HepG2 (cell line): ENCODE measurements at regions not wholly inside any gene's neighbourhood (a gene's known extent, or its start where the extent isn't known, plus 50 kb on each side); places are given as distances from the start of the nearest gene placed in this dataset.

Experiments
- HDAC1 ChIP-seq: sonication (generic); formaldehyde crosslinking; IDR thresholded peaks from 2 replicates; pipeline ENCODE4 v1.5.1; 2020; ENCODE audit warnings: mild to moderate bottlenecking, missing genetic modification reagents
- ISX ChIP-seq: sonication (generic); formaldehyde crosslinking; conservative IDR thresholded peaks from 2 replicates; pipeline ENCODE4 v1.5.0; 2020; ENCODE audit warnings: missing genetic modification reagents
- KMT2B ChIP-seq: IDR thresholded peaks from 2 replicates; pipeline ENCODE4 v1.6.1; 2016; ENCODE audit warnings: missing genetic modification reagents, missing compliant biosample characterization
- MLX ChIP-seq: IDR thresholded peaks from 2 replicates; pipeline ENCODE4 v1.6.1; 2016
- NFRKB ChIP-seq: fragments of 450-650 bp; IDR thresholded peaks from 2 replicates; pipeline ENCODE4 v1.6.1; 2017
- ZBTB10 ChIP-seq: sonication (generic); formaldehyde crosslinking; IDR thresholded peaks from 2 replicates; pipeline ENCODE4 v1.4.0; 2020; ENCODE audit warnings: missing genetic modification reagents, borderline replicate concordance
- ZNF552 ChIP-seq: sonication (generic); formaldehyde crosslinking; IDR thresholded peaks from 2 replicates; pipeline ENCODE4 v1.9.0; 2022; ENCODE audit warnings: missing genetic modification reagents, mild to moderate bottlenecking, borderline replicate concordance
- ZNF703 ChIP-seq: sonication (generic); formaldehyde crosslinking; IDR thresholded peaks from 2 replicates; pipeline ENCODE4 v1.5.1; 2020; ENCODE audit warnings: missing genetic modification reagents, mild to moderate bottlenecking, moderate library complexity, borderline replicate concordance
- TF ChIP-seq, protein P1 (sequence below): sonication (generic); formaldehyde crosslinking; IDR thresholded peaks from 2 replicates; pipeline ENCODE4 v1.5.0; 2020; ENCODE audit warnings: mild to moderate bottlenecking, missing genetic modification reagents, borderline replicate concordance
- TF ChIP-seq, protein P2 (sequence below): sonication (generic); formaldehyde crosslinking; IDR thresholded peaks from 2 replicates; pipeline ENCODE4 v1.8.1; 2022; ENCODE audit warnings: low read depth, mild to moderate bottlenecking, missing genetic modification reagents

DNA sequence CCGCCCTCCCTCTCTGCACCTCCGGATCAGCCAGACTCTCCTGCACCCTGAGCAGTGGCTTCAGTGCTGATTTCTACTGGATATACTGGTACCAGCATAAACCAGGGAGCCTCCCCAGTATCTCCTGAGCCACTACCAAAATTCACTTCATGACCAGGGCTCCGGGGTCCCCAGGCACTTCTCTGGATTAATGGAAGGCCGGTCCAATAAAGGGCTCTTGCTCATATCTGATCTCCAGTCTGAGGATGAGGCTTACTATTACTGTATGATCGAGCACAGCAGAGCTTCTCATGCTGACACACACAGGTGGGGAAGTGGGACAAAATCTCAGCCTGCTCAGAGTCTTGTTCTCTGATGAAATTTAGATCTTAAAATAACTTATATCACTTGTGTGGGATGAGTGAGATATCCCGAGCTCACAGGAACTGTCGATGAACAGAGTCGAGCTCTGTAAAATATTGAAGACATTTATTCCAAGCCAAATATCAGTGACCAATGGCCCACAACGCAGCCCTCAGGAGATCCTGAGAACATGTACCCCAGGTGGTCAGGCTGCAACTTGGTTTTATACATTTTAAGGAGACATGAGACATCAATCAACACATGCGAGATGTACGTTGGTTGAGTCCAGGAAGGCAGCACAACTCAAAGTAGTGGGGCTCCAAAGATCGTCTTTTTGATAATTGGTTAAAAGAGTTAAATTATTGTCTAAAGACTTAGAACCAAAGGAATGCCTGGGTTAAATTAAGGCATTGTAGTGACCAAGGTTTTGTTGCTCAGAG is 93.0 kb upstream of the TOP3B start (continued):
- TF ChIP-seq, protein P1, sequence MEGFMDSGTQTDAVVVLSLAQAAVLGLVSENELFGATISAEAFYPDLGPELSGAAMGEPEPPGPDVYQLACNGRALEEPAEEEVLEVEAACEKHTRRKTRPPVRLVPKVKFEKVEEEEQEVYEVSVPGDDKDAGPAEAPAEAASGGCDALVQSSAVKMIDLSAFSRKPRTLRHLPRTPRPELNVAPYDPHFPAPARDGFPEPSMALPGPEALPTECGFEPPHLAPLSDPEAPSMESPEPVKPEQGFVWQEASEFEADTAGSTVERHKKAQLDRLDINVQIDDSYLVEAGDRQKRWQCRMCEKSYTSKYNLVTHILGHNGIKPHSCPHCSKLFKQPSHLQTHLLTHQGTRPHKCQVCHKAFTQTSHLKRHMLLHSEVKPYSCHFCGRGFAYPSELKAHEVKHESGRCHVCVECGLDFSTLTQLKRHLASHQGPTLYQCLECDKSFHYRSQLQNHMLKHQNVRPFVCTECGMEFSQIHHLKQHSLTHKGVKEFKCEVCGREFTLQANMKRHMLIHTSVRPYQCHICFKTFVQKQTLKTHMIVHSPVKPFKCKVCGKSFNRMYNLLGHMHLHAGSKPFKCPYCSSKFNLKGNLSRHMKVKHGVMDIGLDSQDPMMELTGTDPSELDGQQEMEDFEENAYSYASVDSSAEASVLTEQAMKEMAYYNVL (CRISPR knock-in tag), result no peak
- TF ChIP-seq KMT2B (CRISPR knock-in tag) (no peak), HDAC1 (CRISPR knock-in tag) (no peak), MLX (no peak), ZNF552 (no peak), ISX (CRISPR knock-in tag) (no peak), ZNF703 (CRISPR knock-in tag) (no peak), NFRKB (no peak), ZBTB10 (CRISPR knock-in tag) (no peak)
- TF ChIP-seq, protein P2, sequence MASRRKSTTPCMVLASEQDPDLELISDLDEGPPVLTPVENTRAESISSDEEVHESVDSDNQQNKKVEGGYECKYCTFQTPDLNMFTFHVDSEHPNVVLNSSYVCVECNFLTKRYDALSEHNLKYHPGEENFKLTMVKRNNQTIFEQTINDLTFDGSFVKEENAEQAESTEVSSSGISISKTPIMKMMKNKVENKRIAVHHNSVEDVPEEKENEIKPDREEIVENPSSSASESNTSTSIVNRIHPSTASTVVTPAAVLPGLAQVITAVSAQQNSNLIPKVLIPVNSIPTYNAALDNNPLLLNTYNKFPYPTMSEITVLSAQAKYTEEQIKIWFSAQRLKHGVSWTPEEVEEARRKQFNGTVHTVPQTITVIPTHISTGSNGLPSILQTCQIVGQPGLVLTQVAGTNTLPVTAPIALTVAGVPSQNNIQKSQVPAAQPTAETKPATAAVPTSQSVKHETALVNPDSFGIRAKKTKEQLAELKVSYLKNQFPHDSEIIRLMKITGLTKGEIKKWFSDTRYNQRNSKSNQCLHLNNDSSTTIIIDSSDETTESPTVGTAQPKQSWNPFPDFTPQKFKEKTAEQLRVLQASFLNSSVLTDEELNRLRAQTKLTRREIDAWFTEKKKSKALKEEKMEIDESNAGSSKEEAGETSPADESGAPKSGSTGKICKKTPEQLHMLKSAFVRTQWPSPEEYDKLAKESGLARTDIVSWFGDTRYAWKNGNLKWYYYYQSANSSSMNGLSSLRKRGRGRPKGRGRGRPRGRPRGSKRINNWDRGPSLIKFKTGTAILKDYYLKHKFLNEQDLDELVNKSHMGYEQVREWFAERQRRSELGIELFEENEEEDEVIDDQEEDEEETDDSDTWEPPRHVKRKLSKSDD (CRISPR knock-in tag), result no peak
- TF ChIP-seq, all 625 proteins: peak for 0
